Body of pancreas (tissue), 4 donors: ENCODE measurements at regions not wholly inside any gene's neighbourhood (a gene's known extent, or its start where the extent isn't known, plus 50 kb on each side); places are given as distances from the start of the nearest gene placed in this dataset.

Source experiments
- CTCF ChIP-seq, 7 experiments: fragments of 450-650 bp in 4 of 7; fragments of 200-600 bp in 3 of 7; sonication (generic) in 3 of 7; IDR thresholded peaks; one replicate each; pipeline ENCODE4 v1.5.1; 2016 to 2019; ENCODE audit warnings: antibody characterized with exemption in 7 of 7
- POLR2A ChIP-seq, 3 donors: fragments of 450-650 bp; IDR thresholded peaks; one replicate each; pipeline ENCODE4 v1.6.1; 2016; ENCODE audit warnings: antibody characterized with exemption in 3 of 3, mild to moderate bottlenecking in 2 of 3

DNA sequence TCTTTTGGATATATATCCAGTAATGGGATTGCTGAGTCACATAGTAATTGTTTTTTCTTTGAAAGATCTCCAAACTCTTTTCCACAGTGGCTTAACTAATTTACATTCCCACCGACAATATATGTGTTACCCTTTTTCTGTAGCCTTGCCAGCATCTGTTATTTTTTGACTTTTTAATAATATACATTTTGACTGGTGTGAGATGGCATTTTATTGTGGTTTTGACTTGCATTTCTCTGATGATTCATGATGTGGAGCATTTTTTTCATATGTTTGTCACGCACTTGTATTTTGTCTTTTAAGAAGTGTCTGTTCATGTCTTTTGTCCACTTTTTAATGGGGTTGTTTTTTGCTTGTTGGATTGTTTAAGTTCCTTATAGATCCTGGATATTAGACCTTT, 58.9 kb upstream of the OPRM1 start:
- TF ChIP-seq CTCF (IDR thresholded peaks at IDR 0.05) = no peak
- no peak for TF ChIP-seq POLR2A (IDR thresholded peaks at IDR 0.05)
